Neural crest cell (in vitro differentiated cells): ENCODE measurements at regions not wholly inside any gene's neighbourhood (a gene's known extent, or its start where the extent isn't known, plus 50 kb on each side); places are given as distances from the start of the nearest gene placed in this dataset.

Experiments used
- DNase-seq: peaks from one replicate; pipeline ENCODE4 v3.0.0; 2021; ENCODE audit warnings: low read depth, mixed read lengths, low spot score
- H3K27ac Mint-ChIP-seq: one replicate; pipeline ENCODE4 v1.8.0; 2021; ENCODE audit warnings: mild to moderate bottlenecking, mixed read lengths; ENCODE audit not compliant: unreplicated experiment
- H3K27me3 Mint-ChIP-seq: 2 replicates; pipeline ENCODE4 v1.8.0; 2021; ENCODE audit warnings: low read depth, mild to moderate bottlenecking, mixed read lengths
- H3K36me3 Mint-ChIP-seq: 2 replicates; pipeline ENCODE4 v1.8.0; 2021; ENCODE audit warnings: low read depth, mild to moderate bottlenecking, mixed read lengths
- H3K4me1 Mint-ChIP-seq: 2 replicates; pipeline ENCODE4 v1.8.0; 2021; ENCODE audit warnings: mixed read lengths
- H3K4me3 Mint-ChIP-seq: one replicate; pipeline ENCODE4 v1.8.0; 2021; ENCODE audit warnings: mild to moderate bottlenecking, mixed read lengths
- H3K9me3 Mint-ChIP-seq: 2 replicates; pipeline ENCODE4 v1.8.0; 2021; ENCODE audit warnings: mixed read lengths
- TF ChIP-seq, protein P1 (sequence below): fragments of 200-600 bp; sonication (generic); conservative IDR thresholded peaks from 2 replicates; pipeline ENCODE4 v1.5.0; 2021; ENCODE audit warnings: antibody characterized with exemption, mild to moderate bottlenecking

DNA sequence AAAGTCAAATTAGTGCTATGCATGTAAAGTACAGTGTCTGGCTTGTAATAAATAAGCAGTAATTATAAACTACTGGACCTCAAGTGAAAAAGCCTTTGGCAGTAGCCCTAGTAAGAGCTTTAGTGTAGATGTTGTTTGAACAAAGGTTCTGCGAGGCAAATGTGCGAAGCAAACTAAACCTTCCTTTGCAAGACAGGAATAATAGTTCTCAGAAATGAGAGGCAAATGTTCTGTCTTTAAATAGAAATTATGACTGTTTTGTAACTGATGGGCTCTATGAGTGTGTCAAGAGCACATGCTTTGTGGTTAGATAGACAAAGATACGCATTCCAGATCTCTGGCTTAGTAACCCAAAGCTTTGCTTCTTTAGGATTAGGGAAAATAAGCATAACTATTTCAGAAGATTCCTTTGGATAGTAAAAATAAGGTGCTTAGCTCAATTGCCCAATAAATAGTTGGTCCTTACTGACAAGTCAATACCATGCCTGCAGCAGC lies 169.2 kb upstream of the CDC14C start:
- DNase-seq: no peak
- Mint-ChIP-seq H3K9me3 (no peaks in the 10 kb centered on the region), H3K4me3 (no peak overlapping the region), H3K27ac (peak overlapping the region; percentile 50), H3K36me3 (no peaks in the 10 kb centered on the region), H3K4me1 (no peaks in the 10 kb centered on the region), H3K27me3 (no peaks in the 10 kb centered on the region)
- TF ChIP-seq, protein P1, sequence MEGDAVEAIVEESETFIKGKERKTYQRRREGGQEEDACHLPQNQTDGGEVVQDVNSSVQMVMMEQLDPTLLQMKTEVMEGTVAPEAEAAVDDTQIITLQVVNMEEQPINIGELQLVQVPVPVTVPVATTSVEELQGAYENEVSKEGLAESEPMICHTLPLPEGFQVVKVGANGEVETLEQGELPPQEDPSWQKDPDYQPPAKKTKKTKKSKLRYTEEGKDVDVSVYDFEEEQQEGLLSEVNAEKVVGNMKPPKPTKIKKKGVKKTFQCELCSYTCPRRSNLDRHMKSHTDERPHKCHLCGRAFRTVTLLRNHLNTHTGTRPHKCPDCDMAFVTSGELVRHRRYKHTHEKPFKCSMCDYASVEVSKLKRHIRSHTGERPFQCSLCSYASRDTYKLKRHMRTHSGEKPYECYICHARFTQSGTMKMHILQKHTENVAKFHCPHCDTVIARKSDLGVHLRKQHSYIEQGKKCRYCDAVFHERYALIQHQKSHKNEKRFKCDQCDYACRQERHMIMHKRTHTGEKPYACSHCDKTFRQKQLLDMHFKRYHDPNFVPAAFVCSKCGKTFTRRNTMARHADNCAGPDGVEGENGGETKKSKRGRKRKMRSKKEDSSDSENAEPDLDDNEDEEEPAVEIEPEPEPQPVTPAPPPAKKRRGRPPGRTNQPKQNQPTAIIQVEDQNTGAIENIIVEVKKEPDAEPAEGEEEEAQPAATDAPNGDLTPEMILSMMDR: no peak

DNA sequence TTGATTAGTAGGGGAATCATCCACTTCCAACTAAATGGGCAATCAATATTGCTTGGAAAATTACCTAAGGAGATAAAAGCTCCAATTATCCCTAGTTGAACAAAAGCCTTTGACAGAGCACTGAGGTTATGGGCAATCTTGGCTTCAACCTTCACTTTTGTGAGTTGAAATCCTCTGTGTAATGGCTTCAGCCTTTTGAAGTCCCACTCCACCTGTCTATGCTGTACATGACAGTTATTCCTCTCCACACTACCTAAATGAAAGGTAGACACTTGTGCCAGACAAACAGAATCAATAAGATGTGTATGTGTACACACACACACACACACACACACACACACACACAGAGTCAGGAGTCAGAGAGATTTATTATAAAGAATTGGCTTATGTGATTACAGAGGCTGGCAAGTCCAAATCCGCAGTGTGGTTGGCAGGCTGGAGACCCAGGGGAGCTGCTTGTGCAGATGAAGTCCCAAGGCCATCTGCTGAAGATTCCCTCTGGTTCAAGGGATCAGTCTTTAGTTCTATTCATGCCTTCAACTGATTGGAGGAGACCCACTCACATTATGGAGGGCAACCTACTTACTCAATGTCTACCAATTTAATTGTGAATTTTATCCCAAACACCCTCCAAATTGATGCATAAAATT lies 164.8 kb upstream of the CDC14C start:
- H3K9me3 Mint-ChIP-seq: peaks cover 2% of the 10 kb centered on the region
- TF ChIP-seq, protein P1: no peak
- H3K4me1 Mint-ChIP-seq: no peaks in the 10 kb centered on the region
- DNase-seq: no peak
- H3K27me3 Mint-ChIP-seq: no peaks in the 10 kb centered on the region
- H3K36me3 Mint-ChIP-seq: no peaks in the 10 kb centered on the region
- H3K4me3 Mint-ChIP-seq: no peak overlapping the region
- no peak overlapping the region for H3K27ac Mint-ChIP-seq

GRCh38 chr7:48760528-48761265 lies 163.7 kb upstream of the CDC14C start:
- H3K27me3 Mint-ChIP-seq: no peaks in the 10 kb centered on the region
- H3K4me3 Mint-ChIP-seq: no peak overlapping the region
- peaks cover 2% of the 10 kb centered on the region for H3K9me3 Mint-ChIP-seq
- H3K4me1 Mint-ChIP-seq: no peaks in the 10 kb centered on the region
- H3K36me3 Mint-ChIP-seq: no peaks in the 10 kb centered on the region
- TF ChIP-seq, protein P1: no peak
- no peak overlapping the region for H3K27ac Mint-ChIP-seq
- no peak for DNase-seq

- no peak for DNase-seq
- H3K4me3 Mint-ChIP-seq: no peak overlapping the region
- no peaks in the 10 kb centered on the region for H3K4me1 Mint-ChIP-seq
- no peaks in the 10 kb centered on the region for H3K36me3 Mint-ChIP-seq
- H3K27ac Mint-ChIP-seq: no peak overlapping the region
- no peaks in the 10 kb centered on the region for H3K9me3 Mint-ChIP-seq
- TF ChIP-seq, protein P1: no peak
- H3K27me3 Mint-ChIP-seq: no peaks in the 10 kb centered on the region
These were observed 143.5 kb upstream of the CDC14C start for GRCh38 chr7:48780862-48781261.

GRCh38 chr7:48781752-48782151 lies 142.6 kb upstream of the CDC14C start:
- Mint-ChIP-seq H3K4me3 (no peak overlapping the region), H3K27ac (no peak overlapping the region), H3K36me3 (no peaks in the 10 kb centered on the region), H3K27me3 (no peaks in the 10 kb centered on the region), H3K4me1 (no peaks in the 10 kb centered on the region), H3K9me3 (no peaks in the 10 kb centered on the region)
- no peak for DNase-seq
- TF ChIP-seq, protein P1: no peak
